Liver (tissue), 8 donors: ENCODE measurements at regions not wholly inside any gene's neighbourhood (a gene's known extent, or its start where the extent isn't known, plus 50 kb on each side); places are given as distances from the start of the nearest gene placed in this dataset.

Experiments used
- DNase-seq: peaks from one replicate; pipeline ENCODE4 v3.0.0-alpha.2; 2017; ENCODE audit warnings: low spot score
- H3K27ac ChIP-seq, 2 donors: one replicate each; pipeline ENCODE4 v1.7.0; 2013; ENCODE audit warnings: inconsistent platforms in 2 of 2, low read length in 2 of 2, control low read depth in 1 of 2, low read depth in 1 of 2, mild to moderate bottlenecking in 1 of 2
- H3K27me3 ChIP-seq, 4 donors: one replicate each; pipeline versions ENCODE4 v1.6.1 to v1.7.0; 2013; ENCODE audit warnings: low read length in 3 of 4, inconsistent platforms in 1 of 4, mild to moderate bottlenecking in 1 of 4, moderate library complexity in 1 of 4; ENCODE audit not compliant: control insufficient read depth in 4 of 4, insufficient read depth in 4 of 4
- H3K36me3 ChIP-seq, 4 donors: one replicate each; pipeline versions ENCODE4 v1.6.1 to v1.7.0; 2013; ENCODE audit warnings: low read length in 3 of 4, mild to moderate bottlenecking in 3 of 4, low read depth in 1 of 4, moderate library complexity in 1 of 4; ENCODE audit not compliant: control insufficient read depth in 4 of 4, insufficient read depth in 3 of 4
- H3K4me1 ChIP-seq, 4 donors: one replicate each; pipeline versions ENCODE4 v1.6.1 to v1.7.0; 2013; ENCODE audit warnings: low read length in 3 of 4, mild to moderate bottlenecking in 3 of 4, moderate library complexity in 1 of 4; ENCODE audit not compliant: control insufficient read depth in 4 of 4, insufficient read depth in 4 of 4
- H3K4me3 ChIP-seq, 3 donors: one replicate each; pipeline versions ENCODE4 v1.6.1 to v1.7.0; 2013; ENCODE audit warnings: low read length in 3 of 3, control low read depth in 1 of 3, low read depth in 1 of 3, mild to moderate bottlenecking in 1 of 3
- H3K9ac ChIP-seq, 2 donors: one replicate each; pipeline ENCODE4 v1.7.0; 2013; ENCODE audit warnings: low read length in 2 of 2, mild to moderate bottlenecking in 2 of 2, moderate library complexity in 2 of 2, control low read depth in 1 of 2, low read depth in 1 of 2
- H3K9me3 ChIP-seq, 4 donors: one replicate each; pipeline versions ENCODE4 v1.6.1 to v1.7.0; 2013; ENCODE audit warnings: low read length in 3 of 4; ENCODE audit not compliant: control insufficient read depth in 4 of 4
- CTCF ChIP-seq: fragments of 150-350 bp; IDR thresholded peaks from 2 replicates; pipeline ENCODE4 v1.5.1; 2017; ENCODE audit warnings: improper control_type of control experiment, low read depth, low read length; ENCODE audit not compliant: missing input control
- EGR1 ChIP-seq, 2 donors: IDR thresholded peaks; 2 replicates each; pipeline ENCODE4 v1.6.1; 2016 to 2018; ENCODE audit warnings: antibody characterized with exemption in 2 of 2, low read depth in 2 of 2
- FOXA1 ChIP-seq: IDR thresholded peaks from 2 replicates; pipeline ENCODE4 v1.6.1; 2016; ENCODE audit warnings: antibody characterized with exemption
- FOXA2 ChIP-seq: IDR thresholded peaks from 2 replicates; pipeline ENCODE4 v1.6.1; 2016; ENCODE audit warnings: antibody characterized with exemption
- HNF4A ChIP-seq, 2 donors: conservative IDR thresholded peaks; 2 replicates each; pipeline ENCODE4 v1.6.1; 2016; ENCODE audit warnings: antibody characterized with exemption in 2 of 2, mild to moderate bottlenecking in 2 of 2
- HNF4G ChIP-seq: IDR thresholded peaks from 2 replicates; pipeline ENCODE4 v1.6.1; 2016; ENCODE audit warnings: antibody characterized with exemption
- JUND ChIP-seq, 2 donors: IDR thresholded peaks; 2 replicates each; pipeline ENCODE4 v1.6.1; 2016; ENCODE audit warnings: antibody characterized with exemption in 2 of 2
- NR2F2 ChIP-seq: IDR thresholded peaks from 2 replicates; pipeline ENCODE4 v1.6.1; 2016; ENCODE audit warnings: antibody characterized with exemption
- RAD21 ChIP-seq, 2 donors: IDR thresholded peaks; 2 replicates each; pipeline ENCODE4 v1.6.1; 2016; ENCODE audit warnings: antibody characterized with exemption in 2 of 2, mild to moderate bottlenecking in 2 of 2
- RXRA ChIP-seq, 2 donors: IDR thresholded peaks; 2 replicates each; pipeline ENCODE4 v1.6.1; 2017 to 2018; ENCODE audit warnings: antibody characterized with exemption in 2 of 2, mild to moderate bottlenecking in 1 of 2
- SP1 ChIP-seq: IDR thresholded peaks from 2 replicates; pipeline ENCODE4 v1.6.1; 2018; ENCODE audit warnings: antibody characterized with exemption, mild to moderate bottlenecking
- TAF1 ChIP-seq: conservative IDR thresholded peaks from 2 replicates; pipeline ENCODE4 v1.6.1; 2016; ENCODE audit warnings: antibody characterized with exemption, mild to moderate bottlenecking
- YY1 ChIP-seq: IDR thresholded peaks from 2 replicates; pipeline ENCODE4 v1.6.1; 2016; ENCODE audit warnings: antibody characterized with exemption, mild to moderate bottlenecking
- ZBTB33 ChIP-seq: IDR thresholded peaks from 2 replicates; pipeline ENCODE4 v1.6.1; 2016; ENCODE audit warnings: antibody characterized with exemption
- WGBS: extraction: QIAGEN DNeasy Blood & Tissue Kit; methylation state at CpG from one replicate; pipeline ENCODE4 v1.1.7; 2013; 5-methylcytosine and 5-hydroxymethylcytosine counted together
- TF ChIP-seq, protein P1 (sequence below): IDR thresholded peaks from 2 replicates; pipeline ENCODE4 v1.6.1; 2016; ENCODE audit warnings: antibody characterized with exemption
- TF ChIP-seq, protein P2 (sequence below): IDR thresholded peaks from 2 replicates; pipeline ENCODE4 v1.6.1; 2016; ENCODE audit warnings: antibody characterized with exemption, mild to moderate bottlenecking
- donor health status: healthy.
- donor health status: healthy.
- donor health status: healthy.
- donor health status: healthy.
- donor health status: healthy.

DNA sequence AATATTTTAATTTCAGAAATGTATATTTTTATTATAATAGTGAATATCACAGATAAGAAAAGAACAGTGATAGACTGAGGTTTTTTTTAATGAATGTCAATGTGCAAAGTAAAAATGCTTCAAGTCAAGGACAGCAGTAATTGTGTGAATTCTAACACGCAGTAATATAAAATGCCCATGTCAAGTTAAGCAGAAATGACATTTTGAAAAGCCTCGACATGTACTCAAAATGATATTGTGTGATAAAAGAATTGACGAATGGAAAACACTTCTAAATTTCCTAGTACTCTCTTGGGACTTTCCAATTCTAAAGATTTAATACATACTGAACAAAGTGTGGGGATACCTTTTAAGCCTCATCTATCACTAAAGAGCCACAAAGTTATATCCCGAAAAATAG is 172.6 kb downstream of the SLITRK6 start:
- TF ChIP-seq SP1 (no peak), FOXA1 (no peak), JUND (IDR thresholded peaks at IDR 0.05) (no peak)
- Histone ChIP-seq H3K9me3 (no peaks in the 10 kb centered on the region), H3K4me3 (no peak overlapping the region), H3K36me3 (no peaks in the 10 kb centered on the region), H3K27me3 (no peaks in the 10 kb centered on the region), H3K27ac (no peak overlapping the region), H3K4me1 (no peaks in the 10 kb centered on the region), H3K9ac (no peak overlapping the region)
- WGBS, result 82% methylated on average over 4 of the region's 4 CpGs
- no peak for DNase-seq

GRCh38 chr13:85619321-85619720 is 179.9 kb downstream of the SLITRK6 start:
- no peak for TF ChIP-seq JUND (IDR thresholded peaks at IDR 0.05)
- TF ChIP-seq RXRA (IDR thresholded peaks at IDR 0.05), result no peak
- no peak for TF ChIP-seq ZBTB33
- TF ChIP-seq SP1, result no peak
- no peak for TF ChIP-seq RAD21 (IDR thresholded peaks at IDR 0.05)
- TF ChIP-seq HNF4A (conservative IDR thresholded peaks at IDR 0.05), result no peak
- TF ChIP-seq YY1, result no peak
- no peak for TF ChIP-seq CTCF
- TF ChIP-seq FOXA2, result no peak
- TF ChIP-seq, protein P1, sequence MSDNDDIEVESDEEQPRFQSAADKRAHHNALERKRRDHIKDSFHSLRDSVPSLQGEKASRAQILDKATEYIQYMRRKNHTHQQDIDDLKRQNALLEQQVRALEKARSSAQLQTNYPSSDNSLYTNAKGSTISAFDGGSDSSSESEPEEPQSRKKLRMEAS, result no peak
- no peak for TF ChIP-seq FOXA1
- no peak for TF ChIP-seq EGR1 (IDR thresholded peaks at IDR 0.05; ENCODE audit: low read depth in 2 of 2)
- TF ChIP-seq, protein P2, sequence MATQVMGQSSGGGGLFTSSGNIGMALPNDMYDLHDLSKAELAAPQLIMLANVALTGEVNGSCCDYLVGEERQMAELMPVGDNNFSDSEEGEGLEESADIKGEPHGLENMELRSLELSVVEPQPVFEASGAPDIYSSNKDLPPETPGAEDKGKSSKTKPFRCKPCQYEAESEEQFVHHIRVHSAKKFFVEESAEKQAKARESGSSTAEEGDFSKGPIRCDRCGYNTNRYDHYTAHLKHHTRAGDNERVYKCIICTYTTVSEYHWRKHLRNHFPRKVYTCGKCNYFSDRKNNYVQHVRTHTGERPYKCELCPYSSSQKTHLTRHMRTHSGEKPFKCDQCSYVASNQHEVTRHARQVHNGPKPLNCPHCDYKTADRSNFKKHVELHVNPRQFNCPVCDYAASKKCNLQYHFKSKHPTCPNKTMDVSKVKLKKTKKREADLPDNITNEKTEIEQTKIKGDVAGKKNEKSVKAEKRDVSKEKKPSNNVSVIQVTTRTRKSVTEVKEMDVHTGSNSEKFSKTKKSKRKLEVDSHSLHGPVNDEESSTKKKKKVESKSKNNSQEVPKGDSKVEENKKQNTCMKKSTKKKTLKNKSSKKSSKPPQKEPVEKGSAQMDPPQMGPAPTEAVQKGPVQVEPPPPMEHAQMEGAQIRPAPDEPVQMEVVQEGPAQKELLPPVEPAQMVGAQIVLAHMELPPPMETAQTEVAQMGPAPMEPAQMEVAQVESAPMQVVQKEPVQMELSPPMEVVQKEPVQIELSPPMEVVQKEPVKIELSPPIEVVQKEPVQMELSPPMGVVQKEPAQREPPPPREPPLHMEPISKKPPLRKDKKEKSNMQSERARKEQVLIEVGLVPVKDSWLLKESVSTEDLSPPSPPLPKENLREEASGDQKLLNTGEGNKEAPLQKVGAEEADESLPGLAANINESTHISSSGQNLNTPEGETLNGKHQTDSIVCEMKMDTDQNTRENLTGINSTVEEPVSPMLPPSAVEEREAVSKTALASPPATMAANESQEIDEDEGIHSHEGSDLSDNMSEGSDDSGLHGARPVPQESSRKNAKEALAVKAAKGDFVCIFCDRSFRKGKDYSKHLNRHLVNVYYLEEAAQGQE, result no peak
- TF ChIP-seq TAF1, result no peak
- no peak for TF ChIP-seq HNF4G
- no peak for TF ChIP-seq NR2F2
- Histone ChIP-seq H3K4me1 (no peaks in the 10 kb centered on the region), H3K9me3 (no peaks in the 10 kb centered on the region), H3K27ac (no peak overlapping the region), H3K9ac (no peak overlapping the region), H3K4me3 (no peak overlapping the region), H3K36me3 (no peaks in the 10 kb centered on the region), H3K27me3 (no peaks in the 10 kb centered on the region)
- no peak for DNase-seq
- WGBS, result 34% methylated on average over 2 of the region's 2 CpGs
